Mesenchymal stem cell (in vitro differentiated cells and primary cell): ENCODE measurements at regions not wholly inside any gene's neighbourhood (a gene's known extent, or its start where the extent isn't known, plus 50 kb on each side); places are given as distances from the start of the nearest gene placed in this dataset.
"Not testable (repeated sequence)": the region's sequence is repeated elsewhere in the genome, so short reads cannot be mapped to it uniquely, and the experiment has no call there.

Experiments used
- DNase-seq: peaks from one replicate; pipeline ENCODE4 v3.0.0-alpha.2; 2013
- H2AFZ ChIP-seq: one replicate; pipeline ENCODE4 v1.6.1; 2013; ENCODE audit warnings: low read depth, mild to moderate bottlenecking, control low read depth, inconsistent platforms, low read length, moderate library complexity
- H2AK5ac ChIP-seq: 2 replicates; pipeline ENCODE4 v1.6.1; 2013; ENCODE audit warnings: low read length, moderate library complexity, mild to moderate bottlenecking, inconsistent platforms; ENCODE audit not compliant: severe bottlenecking
- H2BK120ac ChIP-seq: one replicate; pipeline ENCODE4 v1.6.1; 2013; ENCODE audit warnings: low read depth, mild to moderate bottlenecking, inconsistent platforms, low read length, moderate library complexity
- H2BK12ac ChIP-seq, 2 experiments: one replicate each; pipeline ENCODE4 v1.6.1; 2013; ENCODE audit warnings: inconsistent platforms in 2 of 2, low read length in 2 of 2, mild to moderate bottlenecking in 2 of 2, moderate library complexity in 2 of 2, control low read depth in 1 of 2
- H2BK15ac ChIP-seq: one replicate; pipeline ENCODE4 v1.6.1; 2013; ENCODE audit warnings: mild to moderate bottlenecking, low read depth, inconsistent platforms; ENCODE audit not compliant: poor library complexity, severe bottlenecking
- H2BK5ac ChIP-seq: 2 replicates; pipeline ENCODE4 v1.6.1; 2013; ENCODE audit warnings: low read depth, mild to moderate bottlenecking, low read length, control low read depth, inconsistent platforms; ENCODE audit not compliant: poor library complexity, severe bottlenecking
- H3K14ac ChIP-seq, 2 experiments: one replicate each; pipeline ENCODE4 v1.6.1; 2013; ENCODE audit warnings: inconsistent platforms in 2 of 2, low read length in 2 of 2, control low read depth in 1 of 2, mild to moderate bottlenecking in 1 of 2, moderate library complexity in 1 of 2
- H3K18ac ChIP-seq, 2 experiments: one replicate each; pipeline ENCODE4 v1.6.1; 2013; ENCODE audit warnings: inconsistent platforms in 2 of 2, low read length in 2 of 2, control low read depth in 1 of 2, low read depth in 1 of 2, mild to moderate bottlenecking in 1 of 2
- H3K23ac ChIP-seq, 2 experiments: one replicate each; pipeline ENCODE4 v1.6.1; 2013; ENCODE audit warnings: inconsistent platforms in 2 of 2, low read length in 2 of 2, mild to moderate bottlenecking in 2 of 2, moderate library complexity in 2 of 2, control low read depth in 1 of 2
- H3K27ac ChIP-seq: 2 replicates; pipeline ENCODE4 v1.5.1; 2013; ENCODE audit warnings: mild to moderate bottlenecking, moderate library complexity, low read length, control low read depth, inconsistent platforms; ENCODE audit not compliant: poor library complexity, severe bottlenecking
- H3K27me3 ChIP-seq, 2 experiments: 2 replicates each; pipeline versions ENCODE4 v1.6.1 to v1.7.0; 2013; ENCODE audit warnings: low read length in 2 of 2, mild to moderate bottlenecking in 2 of 2, moderate library complexity in 2 of 2, control low read depth in 1 of 2, inconsistent platforms in 1 of 2; ENCODE audit not compliant: control insufficient read depth in 1 of 2, insufficient read depth in 1 of 2
- H3K36me3 ChIP-seq, 2 experiments: 2 replicates each; pipeline versions ENCODE4 v1.6.1 to v1.7.0; 2013; ENCODE audit warnings: low read length in 2 of 2, control low read depth in 1 of 2, inconsistent platforms in 1 of 2, low read depth in 1 of 2, mild to moderate bottlenecking in 1 of 2; ENCODE audit not compliant: insufficient read depth in 2 of 2, control insufficient read depth in 1 of 2
- H3K4ac ChIP-seq, 2 experiments: one replicate each; pipeline ENCODE4 v1.6.1; 2013; ENCODE audit warnings: inconsistent platforms in 2 of 2, low read length in 2 of 2, mild to moderate bottlenecking in 2 of 2, moderate library complexity in 2 of 2, control low read depth in 1 of 2, low read depth in 1 of 2
- H3K4me1 ChIP-seq: 2 replicates; pipeline ENCODE4 v1.6.1; 2013; ENCODE audit warnings: low read depth, low read length, control low read depth; ENCODE audit not compliant: control insufficient read depth, insufficient read depth
- H3K4me2 ChIP-seq: 2 replicates; pipeline ENCODE4 v1.6.1; 2013; ENCODE audit warnings: low read length, mild to moderate bottlenecking, inconsistent platforms; ENCODE audit not compliant: poor library complexity, severe bottlenecking
- H3K4me3 ChIP-seq, 2 experiments: 2 replicates each; pipeline versions ENCODE4 v1.5.1 to v1.7.0; 2013; ENCODE audit warnings: low read length in 2 of 2, mild to moderate bottlenecking in 2 of 2, control low read depth in 1 of 2, low read depth in 1 of 2; ENCODE audit not compliant: insufficient read depth in 1 of 2
- H3K79me1 ChIP-seq: replicated peaks from 2 replicates; pipeline ENCODE4 v1.6.1; 2013; ENCODE audit warnings: mild to moderate bottlenecking, control low read depth, low read length, inconsistent platforms; ENCODE audit not compliant: poor library complexity, severe bottlenecking
- H3K9ac ChIP-seq: 2 replicates; pipeline ENCODE4 v1.7.0; 2013; ENCODE audit warnings: mild to moderate bottlenecking, low read length, moderate library complexity
- H3K9me3 ChIP-seq: 2 replicates; pipeline ENCODE4 v1.7.0; 2013; ENCODE audit warnings: mild to moderate bottlenecking, low read length; ENCODE audit not compliant: control insufficient read depth
- H4K8ac ChIP-seq: one replicate; pipeline ENCODE4 v1.6.1; 2013; ENCODE audit warnings: inconsistent platforms, mild to moderate bottlenecking, low read length, moderate library complexity
- H4K91ac ChIP-seq: one replicate; pipeline ENCODE4 v1.6.1; 2013; ENCODE audit warnings: mild to moderate bottlenecking, low read length, inconsistent platforms
- WGBS: methylation state at CpG from one replicate; pipeline ENCODE4 v1.1.7; 2013; ENCODE audit warnings: mixed read lengths; 5-methylcytosine and 5-hydroxymethylcytosine counted together

- H2BK120ac ChIP-seq: no peak overlapping the region
- H2BK5ac ChIP-seq: no peak overlapping the region
- H3K23ac ChIP-seq: no peak overlapping the region
- H3K14ac ChIP-seq: no peak overlapping the region
- no peak overlapping the region for H4K8ac ChIP-seq
- H3K4me3 ChIP-seq: no peak overlapping the region
- no peak overlapping the region for H2BK12ac ChIP-seq
- H2AK5ac ChIP-seq: no peak overlapping the region
- H3K4ac ChIP-seq: no peak overlapping the region
- no peak overlapping the region for H3K4me2 ChIP-seq
- no peak for DNase-seq
- no peak overlapping the region for H4K91ac ChIP-seq
- no peaks in the 10 kb centered on the region for H3K27me3 ChIP-seq
- no peak overlapping the region for H3K18ac ChIP-seq
- no peak overlapping the region for H2BK15ac ChIP-seq
- H3K79me1 ChIP-seq: no peaks in the 10 kb centered on the region
- H3K9ac ChIP-seq: no peak overlapping the region
- H2AFZ ChIP-seq: no peak overlapping the region
- no peaks in the 10 kb centered on the region for H3K4me1 ChIP-seq
- H3K9me3 ChIP-seq: no peaks in the 10 kb centered on the region
- H3K27ac ChIP-seq: no peak overlapping the region
- H3K36me3 ChIP-seq: no peaks in the 10 kb centered on the region
Measured at GRCh38 chr4:126513596-126513995, 1119.2 kb upstream of the INTU start.

- no peak overlapping the region for H3K18ac ChIP-seq
- H2BK120ac ChIP-seq: no peak overlapping the region
- no peak overlapping the region for H3K4me2 ChIP-seq
- H2BK15ac ChIP-seq: no peak overlapping the region
- no peak overlapping the region for H3K9ac ChIP-seq
- no peak overlapping the region for H3K23ac ChIP-seq
- H3K36me3 ChIP-seq: no peaks in the 10 kb centered on the region
- H3K4me1 ChIP-seq: no peaks in the 10 kb centered on the region
- H2BK5ac ChIP-seq: no peak overlapping the region
- no peak for DNase-seq
- no peaks in the 10 kb centered on the region for H3K9me3 ChIP-seq
- no peak overlapping the region for H3K27ac ChIP-seq
- H3K4ac ChIP-seq: no peak overlapping the region
- no peak overlapping the region for H2AK5ac ChIP-seq
- no CpG with 5 or more reads among the region's 1 CpG for WGBS
- no peak overlapping the region for H2BK12ac ChIP-seq
- H2AFZ ChIP-seq: no peak overlapping the region
- H3K79me1 ChIP-seq: no peaks in the 10 kb centered on the region
- H3K14ac ChIP-seq: no peak overlapping the region
- H3K4me3 ChIP-seq: no peak overlapping the region
- H3K27me3 ChIP-seq: no peaks in the 10 kb centered on the region
- H4K8ac ChIP-seq: no peak overlapping the region
- H4K91ac ChIP-seq: no peak overlapping the region
Measured at GRCh38 chr4:126520731-126521130, 1112.0 kb upstream of the INTU start.

DNA sequence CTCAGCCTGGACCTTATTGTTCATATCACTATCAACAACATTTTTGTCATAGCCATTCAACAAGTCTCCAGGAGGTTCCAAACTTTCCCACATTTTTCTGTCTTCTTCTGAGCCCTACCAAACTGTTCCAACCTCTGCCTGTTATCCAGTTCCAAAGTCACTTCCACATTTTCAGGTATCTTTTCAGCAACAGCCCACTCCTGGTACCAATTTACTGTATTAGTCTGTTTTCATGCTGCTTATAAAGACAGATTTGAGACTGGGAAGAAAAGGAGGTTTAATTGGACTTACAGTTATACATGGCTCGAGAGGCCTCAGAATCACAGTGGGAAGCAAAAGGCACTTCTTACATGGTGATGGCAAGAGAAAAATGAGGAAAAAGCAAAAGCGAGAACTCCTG lies 1107.4 kb upstream of the INTU start:
- DNase-seq, H2AK5ac ChIP-seq, H2BK12ac ChIP-seq, H3K4ac ChIP-seq, H3K18ac ChIP-seq, H3K14ac ChIP-seq, H3K4me2 ChIP-seq, H3K9me3 ChIP-seq, H4K91ac ChIP-seq, H2AFZ ChIP-seq, H2BK120ac ChIP-seq, H3K4me3 ChIP-seq, H3K27me3 ChIP-seq, H3K4me1 ChIP-seq, H4K8ac ChIP-seq, H2BK5ac ChIP-seq, H3K9ac ChIP-seq, H2BK15ac ChIP-seq, H3K36me3 ChIP-seq, H3K23ac ChIP-seq, H3K79me1 ChIP-seq, H3K27ac ChIP-seq: not testable (repeated sequence)
- WGBS: 89% methylated on average over 1 of the region's 2 CpGs

DNA sequence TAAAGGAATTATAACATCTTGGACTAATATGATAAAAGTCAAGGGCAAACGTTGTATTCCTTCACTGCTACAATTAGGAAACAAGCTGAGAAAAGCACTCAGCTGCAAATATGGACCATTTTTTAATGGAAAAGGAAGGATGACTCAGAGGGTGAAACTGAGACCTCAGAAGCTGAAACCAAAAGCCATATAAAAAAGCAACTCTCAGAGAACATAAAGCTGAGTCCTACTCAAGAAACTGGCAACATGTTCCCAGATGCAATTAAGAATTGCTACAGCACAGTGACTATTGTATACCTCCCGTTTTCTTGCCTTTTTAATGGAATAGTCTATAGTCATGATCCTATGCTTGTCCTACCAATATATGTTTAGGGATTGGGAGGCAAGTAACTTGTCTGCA lies 1106.4 kb upstream of the INTU start:
- H2BK120ac ChIP-seq: no peak overlapping the region
- no peaks in the 10 kb centered on the region for H3K9me3 ChIP-seq
- no peak overlapping the region for H3K4me3 ChIP-seq
- H3K27ac ChIP-seq: no peak overlapping the region
- no peak overlapping the region for H3K9ac ChIP-seq
- H4K91ac ChIP-seq: no peak overlapping the region
- no CpG with 5 or more reads among the region's 2 CpGs for WGBS
- no peak overlapping the region for H3K14ac ChIP-seq
- no peak for DNase-seq
- no peak overlapping the region for H2BK12ac ChIP-seq
- H2AK5ac ChIP-seq: no peak overlapping the region
- H2AFZ ChIP-seq: no peak overlapping the region
- no peak overlapping the region for H3K23ac ChIP-seq
- no peaks in the 10 kb centered on the region for H3K27me3 ChIP-seq
- H3K36me3 ChIP-seq: no peaks in the 10 kb centered on the region
- no peak overlapping the region for H2BK15ac ChIP-seq
- H3K4me1 ChIP-seq: no peaks in the 10 kb centered on the region
- no peak overlapping the region for H2BK5ac ChIP-seq
- H3K18ac ChIP-seq: no peak overlapping the region
- no peaks in the 10 kb centered on the region for H3K79me1 ChIP-seq
- no peak overlapping the region for H3K4me2 ChIP-seq
- no peak overlapping the region for H4K8ac ChIP-seq
- H3K4ac ChIP-seq: no peak overlapping the region
